H9 (cell line): ENCODE measurements at regions not wholly inside any gene's neighbourhood (a gene's known extent, or its start where the extent isn't known, plus 50 kb on each side); places are given as distances from the start of the nearest gene placed in this dataset.
"Not testable (repeated sequence)": the region's sequence is repeated elsewhere in the genome, so short reads cannot be mapped to it uniquely, and the experiment has no call there.

Experiments
- DNase-seq: peaks from one replicate; pipeline ENCODE4 v3.0.0-alpha.2; 2017
- H2AFZ ChIP-seq: one replicate; pipeline ENCODE4 v1.6.1; 2013; ENCODE audit warnings: mild to moderate bottlenecking, low read length, control low read depth, moderate library complexity
- H2AK5ac ChIP-seq: 2 replicates; pipeline ENCODE4 v1.6.1; 2013; ENCODE audit warnings: low read length, control low read depth, mixed read lengths; ENCODE audit not compliant: insufficient read length
- H2BK120ac ChIP-seq: one replicate; pipeline ENCODE4 v1.6.1; 2013; ENCODE audit warnings: low read depth, mild to moderate bottlenecking, low read length, control low read depth, inconsistent platforms; ENCODE audit not compliant: poor library complexity, severe bottlenecking
- H2BK12ac ChIP-seq: 2 replicates; pipeline ENCODE4 v1.6.1; 2013; ENCODE audit warnings: low read length, control low read depth, mixed read lengths, low read depth; ENCODE audit not compliant: insufficient read length
- H2BK15ac ChIP-seq: 2 replicates; pipeline ENCODE4 v1.6.1; 2013; ENCODE audit warnings: low read depth, low read length, control low read depth
- H2BK20ac ChIP-seq: one replicate; pipeline ENCODE4 v1.6.1; 2013; ENCODE audit warnings: low read depth, mild to moderate bottlenecking, low read length, control low read depth, inconsistent platforms; ENCODE audit not compliant: poor library complexity, severe bottlenecking
- H2BK5ac ChIP-seq: 2 replicates; pipeline ENCODE4 v1.6.1; 2013; ENCODE audit warnings: low read length, control low read depth, mixed read lengths; ENCODE audit not compliant: insufficient read length
- H3K14ac ChIP-seq: 2 replicates; pipeline ENCODE4 v1.6.1; 2013; ENCODE audit warnings: low read length, control low read depth; ENCODE audit not compliant: insufficient read depth
- H3K18ac ChIP-seq: 2 replicates; pipeline ENCODE4 v1.6.1; 2013; ENCODE audit warnings: low read depth, mild to moderate bottlenecking, mixed read lengths, low read length, control low read depth; ENCODE audit not compliant: insufficient read length
- H3K23ac ChIP-seq: 2 replicates; pipeline ENCODE4 v1.6.1; 2013; ENCODE audit warnings: low read length, control low read depth, mixed read lengths, low read depth; ENCODE audit not compliant: insufficient read length
- H3K23me2 ChIP-seq: 2 replicates; pipeline ENCODE4 v1.6.1; 2013; ENCODE audit warnings: low read depth, mild to moderate bottlenecking, mixed read lengths, low read length, control low read depth; ENCODE audit not compliant: insufficient read length, poor library complexity, severe bottlenecking
- H3K27ac ChIP-seq: 2 replicates; pipeline ENCODE4 v1.5.1; 2013; ENCODE audit warnings: low read length, control low read depth, mixed read lengths, low read depth; ENCODE audit not compliant: insufficient read length
- H3K27me3 ChIP-seq: 2 replicates; pipeline ENCODE4 v1.6.1; 2013; ENCODE audit warnings: low read length, control low read depth, inconsistent platforms; ENCODE audit not compliant: insufficient read depth
- H3K4ac ChIP-seq: 2 replicates; pipeline ENCODE4 v1.6.1; 2013; ENCODE audit warnings: low read depth, mild to moderate bottlenecking, control low read depth, inconsistent platforms, low read length, moderate library complexity
- H3K4me1 ChIP-seq: 2 replicates; pipeline ENCODE4 v1.6.1; 2013; ENCODE audit warnings: low read length, control low read depth, inconsistent platforms; ENCODE audit not compliant: insufficient read depth
- H3K4me2 ChIP-seq: 2 replicates; pipeline ENCODE4 v1.6.1; 2013; ENCODE audit warnings: low read length, control low read depth, mixed read lengths; ENCODE audit not compliant: insufficient read length, insufficient read depth
- H3K56ac ChIP-seq: 2 replicates; pipeline ENCODE4 v1.6.1; 2013; ENCODE audit warnings: low read depth, mild to moderate bottlenecking, mixed read lengths, low read length, control low read depth; ENCODE audit not compliant: insufficient read length
- H3K79me1 ChIP-seq: 2 replicates; pipeline ENCODE4 v1.6.1; 2013; ENCODE audit warnings: low read depth, mild to moderate bottlenecking, moderate library complexity, low read length, control low read depth, inconsistent platforms; ENCODE audit not compliant: insufficient read depth, poor library complexity, severe bottlenecking
- H3K79me2 ChIP-seq: 2 replicates; pipeline ENCODE4 v1.6.1; 2013; ENCODE audit warnings: low read length, control low read depth, inconsistent platforms; ENCODE audit not compliant: insufficient read depth
- H3K9ac ChIP-seq: 2 replicates; pipeline ENCODE4 v1.6.1; 2013; ENCODE audit warnings: low read length, control low read depth, mixed read lengths; ENCODE audit not compliant: insufficient read length; ENCODE audit errors: extremely low read depth
- H3K9me3 ChIP-seq: one replicate; pipeline ENCODE4 v1.6.1; 2013; ENCODE audit warnings: low read depth, low read length, inconsistent platforms; ENCODE audit not compliant: control insufficient read depth
- H3T11ph ChIP-seq: one replicate; pipeline ENCODE4 v1.6.1; 2013; ENCODE audit warnings: mild to moderate bottlenecking, low read length, control low read depth, inconsistent platforms
- H4K20me1 ChIP-seq: one replicate; pipeline ENCODE4 v1.6.1; 2013; ENCODE audit not compliant: control insufficient read depth, insufficient read length, insufficient read depth
- H4K5ac ChIP-seq: 2 replicates; pipeline ENCODE4 v1.6.1; 2013; ENCODE audit warnings: low read depth, mild to moderate bottlenecking, mixed read lengths, low read length, control low read depth; ENCODE audit not compliant: insufficient read length
- H4K8ac ChIP-seq: replicated peaks from 2 replicates; pipeline ENCODE4 v1.6.1; 2013; ENCODE audit warnings: low read length, control low read depth, mixed read lengths, low read depth; ENCODE audit not compliant: insufficient read length
- H4K91ac ChIP-seq: 2 replicates; pipeline ENCODE4 v1.6.1; 2013; ENCODE audit warnings: low read depth, mild to moderate bottlenecking, moderate library complexity, mixed read lengths, low read length, control low read depth; ENCODE audit not compliant: insufficient read length
- H3K27ac Mint-ChIP-seq, 3 experiments: 2 replicates in 2 of 3; 3 replicates in 1 of 3; pipeline ENCODE4 v1.8.0; 2020 to 2021; ENCODE audit warnings: mixed read lengths in 3 of 3, mild to moderate bottlenecking in 1 of 3, moderate library complexity in 1 of 3
- H3K27me3 Mint-ChIP-seq: 2 replicates; pipeline ENCODE4 v1.8.0; 2021; ENCODE audit warnings: low read depth, mild to moderate bottlenecking, moderate library complexity, mixed read lengths
- H3K36me3 Mint-ChIP-seq, 3 experiments: 2 replicates in 2 of 3; 3 replicates in 1 of 3; pipeline ENCODE4 v1.8.0; 2020 to 2021; ENCODE audit warnings: low read depth in 3 of 3, mixed read lengths in 3 of 3; ENCODE audit not compliant: insufficient read depth in 1 of 3
- H3K4me1 Mint-ChIP-seq, 2 experiments: 2 replicates each; pipeline ENCODE4 v1.8.0; 2020; ENCODE audit warnings: mixed read lengths in 2 of 2
- H3K4me3 Mint-ChIP-seq, 2 experiments: 2 replicates in 1 of 2; 3 replicates in 1 of 2; pipeline ENCODE4 v1.8.0; 2020 to 2021; ENCODE audit warnings: mild to moderate bottlenecking in 2 of 2, mixed read lengths in 2 of 2, moderate library complexity in 1 of 2
- H3K9me3 Mint-ChIP-seq, 2 experiments: 2 replicates in 1 of 2; 3 replicates in 1 of 2; pipeline ENCODE4 v1.8.0; 2020; ENCODE audit warnings: mild to moderate bottlenecking in 2 of 2, mixed read lengths in 2 of 2, moderate library complexity in 1 of 2
- WGBS: extraction: QIAGEN DNeasy Blood & Tissue Kit; methylation state at CpG from one replicate; pipeline ENCODE4 v1.1.7; 2013; ENCODE audit warnings: missing lambda C conversion rate, low lambda C conversion rate, mixed read lengths; ENCODE audit not compliant: insufficient read length; ENCODE audit errors: extremely low coverage; 5-methylcytosine and 5-hydroxymethylcytosine counted together
- TF ChIP-seq, protein P1 (sequence below): fragments of 200-600 bp; sonication (generic); conservative IDR thresholded peaks from 3 replicates; pipeline ENCODE4 v1.8.0; 2021; ENCODE audit warnings: antibody characterized with exemption, mild to moderate bottlenecking

DNA sequence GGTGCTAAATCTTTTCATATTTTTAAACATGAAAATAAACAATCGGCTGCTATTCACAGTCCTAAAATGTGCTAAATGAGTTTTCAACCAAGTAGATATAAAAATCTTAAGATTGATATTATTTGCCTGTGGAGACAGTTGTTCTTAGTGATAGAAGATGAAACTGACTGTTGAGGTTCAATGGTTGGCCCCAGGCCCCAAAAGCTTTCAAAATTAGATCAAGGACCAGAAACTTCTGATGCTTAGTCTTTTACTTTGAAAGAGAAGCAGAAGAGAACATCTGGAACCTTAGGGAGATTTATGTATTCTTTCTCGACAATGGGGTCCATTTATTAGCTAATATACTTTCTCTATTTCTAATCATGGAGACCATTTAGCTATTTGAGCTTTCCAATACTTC, 155.8 kb downstream of the REEP3 start:
- H3K56ac ChIP-seq = no peak overlapping the region
- no peak overlapping the region for H4K91ac ChIP-seq
- H2BK120ac ChIP-seq = no peak overlapping the region
- H3K23me2 ChIP-seq = no peaks in the 10 kb centered on the region
- H3K79me2 ChIP-seq = no peaks in the 10 kb centered on the region
- H2BK20ac ChIP-seq = no peak overlapping the region
- no peak overlapping the region for H2AFZ ChIP-seq
- H2BK15ac ChIP-seq = no peak overlapping the region
- H3K9ac ChIP-seq = no peak overlapping the region
- Mint-ChIP-seq H3K4me3 (no peak overlapping the region), H3K27ac (no peak overlapping the region), H3K36me3 (no peaks in the 10 kb centered on the region), H3K4me1 (peaks cover 12 to 16% of the 10 kb centered on the region in 2 experiments), H3K9me3 (no peaks in the 10 kb centered on the region; a peak in 1 of 5 replicates), H3K27me3 (no peaks in the 10 kb centered on the region; the same call in 1 of the 2 replicates)
- H2BK5ac ChIP-seq = no peak overlapping the region
- no peak overlapping the region for H4K5ac ChIP-seq
- H3K79me1 ChIP-seq = no peaks in the 10 kb centered on the region
- no peak overlapping the region for H2AK5ac ChIP-seq
- H4K20me1 ChIP-seq = no peaks in the 10 kb centered on the region
- H3K27me3 ChIP-seq = no peaks in the 10 kb centered on the region
- H3K14ac ChIP-seq = no peak overlapping the region
- H3K4ac ChIP-seq = no peak overlapping the region
- TF ChIP-seq, protein P1, sequence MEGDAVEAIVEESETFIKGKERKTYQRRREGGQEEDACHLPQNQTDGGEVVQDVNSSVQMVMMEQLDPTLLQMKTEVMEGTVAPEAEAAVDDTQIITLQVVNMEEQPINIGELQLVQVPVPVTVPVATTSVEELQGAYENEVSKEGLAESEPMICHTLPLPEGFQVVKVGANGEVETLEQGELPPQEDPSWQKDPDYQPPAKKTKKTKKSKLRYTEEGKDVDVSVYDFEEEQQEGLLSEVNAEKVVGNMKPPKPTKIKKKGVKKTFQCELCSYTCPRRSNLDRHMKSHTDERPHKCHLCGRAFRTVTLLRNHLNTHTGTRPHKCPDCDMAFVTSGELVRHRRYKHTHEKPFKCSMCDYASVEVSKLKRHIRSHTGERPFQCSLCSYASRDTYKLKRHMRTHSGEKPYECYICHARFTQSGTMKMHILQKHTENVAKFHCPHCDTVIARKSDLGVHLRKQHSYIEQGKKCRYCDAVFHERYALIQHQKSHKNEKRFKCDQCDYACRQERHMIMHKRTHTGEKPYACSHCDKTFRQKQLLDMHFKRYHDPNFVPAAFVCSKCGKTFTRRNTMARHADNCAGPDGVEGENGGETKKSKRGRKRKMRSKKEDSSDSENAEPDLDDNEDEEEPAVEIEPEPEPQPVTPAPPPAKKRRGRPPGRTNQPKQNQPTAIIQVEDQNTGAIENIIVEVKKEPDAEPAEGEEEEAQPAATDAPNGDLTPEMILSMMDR = no peak
- H3T11ph ChIP-seq = no peak overlapping the region
- H3K27ac ChIP-seq = no peak overlapping the region
- H3K23ac ChIP-seq = no peak overlapping the region
- peaks cover 5% of the 10 kb centered on the region; the same call in 1 of the 2 replicates for H3K4me1 ChIP-seq
- no peak overlapping the region for H3K4me2 ChIP-seq
- no peak overlapping the region for H4K8ac ChIP-seq
- H3K18ac ChIP-seq = no peak overlapping the region
- WGBS = no CpG with 5 or more reads among the region's 2 CpGs
- no peaks in the 10 kb centered on the region for H3K9me3 ChIP-seq
- H2BK12ac ChIP-seq = no peak overlapping the region
- no peak for DNase-seq

DNA sequence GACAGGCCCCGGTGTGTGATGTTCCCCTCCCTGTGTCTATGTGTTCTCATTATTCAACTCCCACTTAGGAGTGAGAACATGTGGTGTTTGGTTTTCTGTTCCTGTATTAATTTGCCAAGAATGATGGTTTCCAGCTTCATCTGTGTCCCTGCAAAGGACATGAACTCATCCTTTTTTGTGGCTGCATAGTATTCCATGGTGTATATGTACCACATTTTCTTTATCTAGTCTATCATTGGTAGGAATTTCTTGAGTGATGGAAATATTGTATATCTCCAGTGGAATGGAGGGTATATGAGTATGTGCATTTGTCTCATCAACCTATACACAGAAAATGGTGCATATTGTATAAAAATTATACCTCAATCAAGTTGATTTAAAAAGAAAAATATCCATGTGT, 159.3 kb downstream of the REEP3 start:
- H3K56ac ChIP-seq, H2BK5ac ChIP-seq, H3K23me2 ChIP-seq, H3T11ph ChIP-seq, H4K8ac ChIP-seq, H2BK20ac ChIP-seq, H2BK12ac ChIP-seq, H3K4me3 Mint-ChIP-seq, H2AFZ ChIP-seq, H3K4me2 ChIP-seq, H4K20me1 ChIP-seq, H3K27me3 Mint-ChIP-seq, H3K27me3 ChIP-seq, H3K9me3 Mint-ChIP-seq, H2BK120ac ChIP-seq, H3K27ac Mint-ChIP-seq, H4K5ac ChIP-seq, H3K9ac ChIP-seq, H3K79me1 ChIP-seq, H4K91ac ChIP-seq, H3K4ac ChIP-seq, H2AK5ac ChIP-seq, H3K14ac ChIP-seq, H3K23ac ChIP-seq, H3K4me1 ChIP-seq, H3K18ac ChIP-seq, H3K36me3 Mint-ChIP-seq, H2BK15ac ChIP-seq, H3K79me2 ChIP-seq, H3K9me3 ChIP-seq, H3K27ac ChIP-seq, DNase-seq: not testable (repeated sequence)
- no CpG with 5 or more reads among the region's 1 CpG for WGBS
- peaks cover 17 to 18% of the 10 kb centered on the region in 2 experiments for H3K4me1 Mint-ChIP-seq
